AG04449 (cell line): ENCODE measurements at regions not wholly inside any gene's neighbourhood (a gene's known extent, or its start where the extent isn't known, plus 50 kb on each side); places are given as distances from the start of the nearest gene placed in this dataset.

Experiments
- CTCF ChIA-PET: fragments of 350-600 bp; formaldehyde crosslinking; extraction: SDS; loops from one replicate; lab custom pipeline; 2021; ENCODE audit warnings: antibody characterized with exemption; lab: Yijun Ruan, JAX
- POLR2A ChIA-PET: fragments of 400-600, 350-600 bp; formaldehyde crosslinking; extraction: SDS; loops from one replicate; lab custom pipeline; 2020; ENCODE audit warnings: antibody characterized with exemption, inconsistent platforms; lab: Yijun Ruan, JAX
- DNase-seq: peaks from one replicate; pipeline ENCODE4 v3.0.0-alpha.2; 2010; ENCODE audit warnings: low read depth, low spot score
- H3K4me3 ChIP-seq: 2 replicates; pipeline ENCODE4 v1.5.1; 2011; ENCODE audit warnings: low read depth, mild to moderate bottlenecking, control low read depth, low read length
- CTCF ChIP-seq: IDR thresholded peaks from one replicate; pipeline ENCODE4 v1.5.1; 2011; ENCODE audit warnings: mild to moderate bottlenecking, moderate library complexity, low read length, control low read depth, inconsistent platforms; ENCODE audit not compliant: insufficient read depth; ENCODE audit errors: missing control alignments

GRCh38 chr22:49576241-49577141, 251.2 kb downstream of the BRD1 start:
- TF ChIP-seq CTCF: no peak
- no peak overlapping the region for H3K4me3 ChIP-seq
- ChIA-PET CTCF (no interaction called here), POLR2A (no interaction called here)
- no peak for DNase-seq

GRCh38 chr22:49575703-49576081, 252.0 kb downstream of the BRD1 start:
- no peak for DNase-seq
- POLR2A ChIA-PET: no interaction called here
- H3K4me3 ChIP-seq: no peak overlapping the region
- TF ChIP-seq CTCF: no peak
- CTCF ChIA-PET: no interaction called here

- ChIA-PET POLR2A (no interaction called here), CTCF (no interaction called here)
- TF ChIP-seq CTCF: no peak
- no peak for DNase-seq
- H3K4me3 ChIP-seq: no peak overlapping the region
These were observed 252.6 kb downstream of the BRD1 start for GRCh38 chr22:49574881-49575702.

GRCh38 chr22:49574205-49574880, 253.3 kb downstream of the BRD1 start:
- no peak for DNase-seq
- POLR2A ChIA-PET: no interaction called here
- H3K4me3 ChIP-seq: no peak overlapping the region
- TF ChIP-seq CTCF: no peak
- CTCF ChIA-PET: no interaction called here

- POLR2A ChIA-PET: no interaction called here
- CTCF ChIA-PET: no interaction called here
- no peak for TF ChIP-seq CTCF
- H3K4me3 ChIP-seq: no peak overlapping the region
- DNase-seq: no peak
These were observed 254.4 kb downstream of the BRD1 start for GRCh38 chr22:49573109-49573765.
